ENCODE measurements at regions not wholly inside any gene's neighbourhood (a gene's known extent, or its start where the extent isn't known, plus 50 kb on each side); places are given as distances from the start of the nearest gene placed in this dataset.

- TF ChIP-seq ZNF585B (tag by site-specific recombination; IDR thresholded peaks at IDR 0.05) (no peak), ZBTB44 (tag by site-specific recombination; IDR thresholded peaks at IDR 0.05) (no peak), CTCF (tag by site-specific recombination; IDR thresholded peaks at IDR 0.05) (no peak), HOXC10 (CRISPR knock-in tag; IDR thresholded peaks at IDR 0.05) (no peak), KLF17 (tag by site-specific recombination; IDR thresholded peaks at IDR 0.05) (no peak)
These were observed 204.3 kb upstream of the TLL1 start (continued) for GRCh38 chr4:165668694-165669093.

GRCh38 chr4:165677081-165677480 is 196.0 kb upstream of the TLL1 start:
- ChIA-PET POLR2A (no interaction called here), CTCF (no interaction called here)
- Histone ChIP-seq H3K4me1 (ENCODE audit: control insufficient read depth, insufficient read depth, low read length) (no peaks in the 10 kb centered on the region), H3K27ac (ENCODE audit: extremely low read depth, low read depth, low read length) (no peak overlapping the region), H3K4me3 (ENCODE audit: low read depth, low read length) (no peak overlapping the region), H3K9me3 (ENCODE audit: control insufficient read depth, insufficient read depth, low read depth, low read length) (no peaks in the 10 kb centered on the region), H3K36me3 (ENCODE audit: control insufficient read depth in 2 of 2, insufficient read depth in 1 of 2, low read length in 2 of 2) (no peaks in the 10 kb centered on the region)
- TF ChIP-seq REST (tag by site-specific recombination; IDR thresholded peaks at IDR 0.05) = no peak
- TF ChIP-seq ZNF843 (tag by site-specific recombination; IDR thresholded peaks at IDR 0.05) = no peak
- TF ChIP-seq ZNF530 (tag by site-specific recombination; IDR thresholded peaks at IDR 0.05; ENCODE audit: low read depth) = no peak
- no peak for TF ChIP-seq ZNF148 (tag by site-specific recombination; IDR thresholded peaks at IDR 0.05; ENCODE audit: borderline replicate concordance)
- TF ChIP-seq ZNF473 (tag by site-specific recombination; IDR thresholded peaks at IDR 0.05) = no peak
- no peak for TF ChIP-seq ZNF48 (tag by site-specific recombination; IDR thresholded peaks at IDR 0.05)
- TF ChIP-seq HOXA7 (CRISPR knock-in tag; IDR thresholded peaks at IDR 0.05; ENCODE audit: borderline replicate concordance) = no peak
- no peak for TF ChIP-seq ZNF248 (tag by site-specific recombination; IDR thresholded peaks at IDR 0.05)
- TF ChIP-seq ZNF513 (tag by site-specific recombination; IDR thresholded peaks at IDR 0.05) = no peak
